ENCODE measurements at regions not wholly inside any gene's neighbourhood (a gene's known extent, or its start where the extent isn't known, plus 50 kb on each side); places are given as distances from the start of the nearest gene placed in this dataset.

DNA sequence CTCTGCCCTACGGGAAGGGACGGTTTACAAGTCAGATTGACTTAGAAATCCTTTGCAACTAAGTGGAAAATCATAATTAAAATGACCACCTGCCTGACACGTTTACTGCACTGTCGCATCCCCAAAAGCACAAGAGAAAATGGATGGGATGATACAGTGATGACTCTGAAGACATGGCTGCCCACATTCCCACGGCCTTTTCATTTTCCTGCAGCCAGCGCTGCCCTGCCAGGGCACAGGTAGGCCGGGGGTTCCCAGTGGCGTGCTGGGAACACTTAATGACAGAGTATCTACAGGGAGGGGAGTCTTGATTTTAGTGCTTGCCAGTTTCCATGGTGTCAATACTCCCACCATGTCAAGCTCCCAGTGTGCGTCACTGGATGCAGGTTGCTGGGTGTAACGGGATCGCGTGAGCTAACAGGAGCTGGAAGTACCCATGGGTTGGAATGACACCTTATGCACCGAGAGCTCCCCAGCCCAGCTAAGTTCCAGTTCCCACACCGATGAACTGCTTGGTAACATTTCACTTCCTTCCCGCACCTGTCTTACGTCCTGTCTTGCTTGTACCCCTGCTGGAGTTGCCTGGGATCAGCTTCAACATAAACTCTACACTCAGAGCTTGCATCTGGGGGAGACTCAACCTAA is 129.0 kb downstream of the ANKRD60 start (continued):
- TF ChIP-seq, protein P1, sequence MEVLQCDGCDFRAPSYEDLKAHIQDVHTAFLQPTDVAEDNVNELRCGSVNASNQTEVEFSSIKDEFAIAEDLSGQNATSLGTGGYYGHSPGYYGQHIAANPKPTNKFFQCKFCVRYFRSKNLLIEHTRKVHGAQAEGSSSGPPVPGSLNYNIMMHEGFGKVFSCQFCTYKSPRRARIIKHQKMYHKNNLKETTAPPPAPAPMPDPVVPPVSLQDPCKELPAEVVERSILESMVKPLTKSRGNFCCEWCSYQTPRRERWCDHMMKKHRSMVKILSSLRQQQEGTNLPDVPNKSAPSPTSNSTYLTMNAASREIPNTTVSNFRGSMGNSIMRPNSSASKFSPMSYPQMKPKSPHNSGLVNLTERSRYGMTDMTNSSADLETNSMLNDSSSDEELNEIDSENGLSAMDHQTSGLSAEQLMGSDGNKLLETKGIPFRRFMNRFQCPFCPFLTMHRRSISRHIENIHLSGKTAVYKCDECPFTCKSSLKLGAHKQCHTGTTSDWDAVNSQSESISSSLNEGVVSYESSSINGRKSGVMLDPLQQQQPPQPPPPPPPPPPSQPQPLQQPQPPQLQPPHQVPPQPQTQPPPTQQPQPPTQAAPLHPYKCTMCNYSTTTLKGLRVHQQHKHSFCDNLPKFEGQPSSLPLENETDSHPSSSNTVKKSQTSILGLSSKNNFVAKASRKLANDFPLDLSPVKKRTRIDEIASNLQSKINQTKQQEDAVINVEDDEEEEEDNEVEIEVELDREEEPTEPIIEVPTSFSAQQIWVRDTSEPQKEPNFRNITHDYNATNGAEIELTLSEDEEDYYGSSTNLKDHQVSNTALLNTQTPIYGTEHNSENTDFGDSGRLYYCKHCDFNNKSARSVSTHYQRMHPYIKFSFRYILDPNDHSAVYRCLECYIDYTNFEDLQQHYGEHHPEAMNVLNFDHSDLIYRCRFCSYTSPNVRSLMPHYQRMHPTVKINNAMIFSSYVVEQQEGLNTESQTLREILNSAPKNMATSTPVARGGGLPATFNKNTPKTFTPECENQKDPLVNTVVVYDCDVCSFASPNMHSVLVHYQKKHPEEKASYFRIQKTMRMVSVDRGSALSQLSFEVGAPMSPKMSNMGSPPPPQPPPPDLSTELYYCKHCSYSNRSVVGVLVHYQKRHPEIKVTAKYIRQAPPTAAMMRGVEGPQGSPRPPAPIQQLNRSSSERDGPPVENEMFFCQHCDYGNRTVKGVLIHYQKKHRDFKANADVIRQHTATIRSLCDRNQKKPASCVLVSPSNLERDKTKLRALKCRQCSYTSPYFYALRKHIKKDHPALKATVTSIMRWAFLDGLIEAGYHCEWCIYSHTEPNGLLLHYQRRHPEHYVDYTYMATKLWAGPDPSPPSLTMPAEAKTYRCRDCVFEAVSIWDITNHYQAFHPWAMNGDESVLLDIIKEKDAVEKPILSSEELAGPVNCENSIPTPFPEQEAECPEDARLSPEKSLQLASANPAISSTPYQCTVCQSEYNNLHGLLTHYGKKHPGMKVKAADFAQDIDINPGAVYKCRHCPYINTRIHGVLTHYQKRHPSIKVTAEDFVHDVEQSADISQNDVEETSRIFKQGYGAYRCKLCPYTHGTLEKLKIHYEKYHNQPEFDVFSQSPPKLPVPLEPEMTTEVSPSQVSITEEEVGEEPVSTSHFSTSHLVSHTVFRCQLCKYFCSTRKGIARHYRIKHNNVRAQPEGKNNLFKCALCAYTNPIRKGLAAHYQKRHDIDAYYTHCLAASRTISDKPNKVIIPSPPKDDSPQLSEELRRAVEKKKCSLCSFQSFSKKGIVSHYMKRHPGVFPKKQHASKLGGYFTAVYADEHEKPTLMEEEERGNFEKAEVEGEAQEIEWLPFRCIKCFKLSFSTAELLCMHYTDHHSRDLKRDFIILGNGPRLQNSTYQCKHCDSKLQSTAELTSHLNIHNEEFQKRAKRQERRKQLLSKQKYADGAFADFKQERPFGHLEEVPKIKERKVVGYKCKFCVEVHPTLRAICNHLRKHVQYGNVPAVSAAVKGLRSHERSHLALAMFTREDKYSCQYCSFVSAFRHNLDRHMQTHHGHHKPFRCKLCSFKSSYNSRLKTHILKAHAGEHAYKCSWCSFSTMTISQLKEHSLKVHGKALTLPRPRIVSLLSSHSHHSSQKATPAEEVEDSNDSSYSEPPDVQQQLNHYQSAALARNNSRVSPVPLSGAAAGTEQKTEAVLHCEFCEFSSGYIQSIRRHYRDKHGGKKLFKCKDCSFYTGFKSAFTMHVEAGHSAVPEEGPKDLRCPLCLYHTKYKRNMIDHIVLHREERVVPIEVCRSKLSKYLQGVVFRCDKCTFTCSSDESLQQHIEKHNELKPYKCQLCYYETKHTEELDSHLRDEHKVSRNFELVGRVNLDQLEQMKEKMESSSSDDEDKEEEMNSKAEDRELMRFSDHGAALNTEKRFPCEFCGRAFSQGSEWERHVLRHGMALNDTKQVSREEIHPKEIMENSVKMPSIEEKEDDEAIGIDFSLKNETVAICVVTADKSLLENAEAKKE (CRISPR knock-in tag; IDR thresholded peaks at IDR 0.05) = no peak
- TF ChIP-seq, protein P2, sequence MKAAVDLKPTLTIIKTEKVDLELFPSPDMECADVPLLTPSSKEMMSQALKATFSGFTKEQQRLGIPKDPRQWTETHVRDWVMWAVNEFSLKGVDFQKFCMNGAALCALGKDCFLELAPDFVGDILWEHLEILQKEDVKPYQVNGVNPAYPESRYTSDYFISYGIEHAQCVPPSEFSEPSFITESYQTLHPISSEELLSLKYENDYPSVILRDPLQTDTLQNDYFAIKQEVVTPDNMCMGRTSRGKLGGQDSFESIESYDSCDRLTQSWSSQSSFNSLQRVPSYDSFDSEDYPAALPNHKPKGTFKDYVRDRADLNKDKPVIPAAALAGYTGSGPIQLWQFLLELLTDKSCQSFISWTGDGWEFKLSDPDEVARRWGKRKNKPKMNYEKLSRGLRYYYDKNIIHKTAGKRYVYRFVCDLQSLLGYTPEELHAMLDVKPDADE (IDR thresholded peaks at IDR 0.05) = no peak
- TF ChIP-seq EZH2phosphoT487 (IDR thresholded peaks at IDR 0.05; ENCODE audit: unreplicated experiment) (no peak), EZH2 (IDR thresholded peaks at IDR 0.05; ENCODE audit: low read depth, unreplicated experiment) (no peak), NANOG (IDR thresholded peaks at IDR 0.05; ENCODE audit: borderline replicate concordance) (no peak), POLR2AphosphoS5 (IDR thresholded peaks at IDR 0.05; ENCODE audit: low read depth) (no peak), CREB1 (CRISPR knock-in tag; IDR thresholded peaks at IDR 0.05; ENCODE audit: low read depth) (no peak)
- TF ChIP-seq, protein P3, sequence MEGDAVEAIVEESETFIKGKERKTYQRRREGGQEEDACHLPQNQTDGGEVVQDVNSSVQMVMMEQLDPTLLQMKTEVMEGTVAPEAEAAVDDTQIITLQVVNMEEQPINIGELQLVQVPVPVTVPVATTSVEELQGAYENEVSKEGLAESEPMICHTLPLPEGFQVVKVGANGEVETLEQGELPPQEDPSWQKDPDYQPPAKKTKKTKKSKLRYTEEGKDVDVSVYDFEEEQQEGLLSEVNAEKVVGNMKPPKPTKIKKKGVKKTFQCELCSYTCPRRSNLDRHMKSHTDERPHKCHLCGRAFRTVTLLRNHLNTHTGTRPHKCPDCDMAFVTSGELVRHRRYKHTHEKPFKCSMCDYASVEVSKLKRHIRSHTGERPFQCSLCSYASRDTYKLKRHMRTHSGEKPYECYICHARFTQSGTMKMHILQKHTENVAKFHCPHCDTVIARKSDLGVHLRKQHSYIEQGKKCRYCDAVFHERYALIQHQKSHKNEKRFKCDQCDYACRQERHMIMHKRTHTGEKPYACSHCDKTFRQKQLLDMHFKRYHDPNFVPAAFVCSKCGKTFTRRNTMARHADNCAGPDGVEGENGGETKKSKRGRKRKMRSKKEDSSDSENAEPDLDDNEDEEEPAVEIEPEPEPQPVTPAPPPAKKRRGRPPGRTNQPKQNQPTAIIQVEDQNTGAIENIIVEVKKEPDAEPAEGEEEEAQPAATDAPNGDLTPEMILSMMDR (conservative IDR thresholded peaks at IDR 0.05; ENCODE audit: low read depth in 2 of 2) = no peak
